ENCODE measurements at regions not wholly inside any gene's neighbourhood (a gene's known extent, or its start where the extent isn't known, plus 50 kb on each side); places are given as distances from the start of the nearest gene placed in this dataset.

DNA sequence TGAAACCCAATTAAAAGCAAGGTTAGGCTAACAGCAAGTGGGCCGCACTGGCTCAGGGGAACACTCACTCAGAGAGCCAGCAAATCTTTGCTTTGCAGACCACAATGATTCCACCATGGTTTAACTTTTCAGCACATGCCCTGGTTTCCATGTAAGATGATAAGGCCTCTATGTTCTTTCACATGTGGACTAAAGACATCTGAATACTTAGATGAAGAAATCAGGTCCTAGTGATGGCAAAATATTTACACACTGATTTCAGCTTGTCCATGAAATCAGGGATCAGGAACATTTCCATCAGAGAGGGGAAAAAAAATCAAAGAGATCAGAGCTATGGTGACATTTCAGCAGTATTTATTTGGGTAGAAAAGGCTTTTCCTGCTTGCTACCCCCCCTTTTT lies 258.2 kb upstream of the IRX5 start:
- DNase-seq: no peak

DNA sequence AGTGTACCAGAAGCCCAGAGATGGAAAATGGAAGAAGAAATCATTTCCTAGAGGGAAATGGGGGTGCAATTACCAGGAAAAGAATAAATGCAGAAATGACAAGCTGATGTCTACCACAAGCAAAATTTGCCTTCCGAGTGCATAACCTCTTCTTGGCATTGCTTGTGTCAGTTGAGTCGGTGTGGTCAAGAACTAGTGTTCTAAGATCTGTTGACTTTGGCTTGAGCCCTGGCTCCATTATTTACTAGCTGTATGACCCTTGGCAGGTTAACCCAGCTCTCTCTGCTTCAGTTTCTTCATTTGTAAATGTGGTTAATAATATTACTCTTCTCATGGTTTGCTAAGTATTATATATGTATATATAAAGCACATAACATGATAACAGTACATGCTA lies 273.0 kb upstream of the IRX5 start:
- DNase-seq: no peak

DNA sequence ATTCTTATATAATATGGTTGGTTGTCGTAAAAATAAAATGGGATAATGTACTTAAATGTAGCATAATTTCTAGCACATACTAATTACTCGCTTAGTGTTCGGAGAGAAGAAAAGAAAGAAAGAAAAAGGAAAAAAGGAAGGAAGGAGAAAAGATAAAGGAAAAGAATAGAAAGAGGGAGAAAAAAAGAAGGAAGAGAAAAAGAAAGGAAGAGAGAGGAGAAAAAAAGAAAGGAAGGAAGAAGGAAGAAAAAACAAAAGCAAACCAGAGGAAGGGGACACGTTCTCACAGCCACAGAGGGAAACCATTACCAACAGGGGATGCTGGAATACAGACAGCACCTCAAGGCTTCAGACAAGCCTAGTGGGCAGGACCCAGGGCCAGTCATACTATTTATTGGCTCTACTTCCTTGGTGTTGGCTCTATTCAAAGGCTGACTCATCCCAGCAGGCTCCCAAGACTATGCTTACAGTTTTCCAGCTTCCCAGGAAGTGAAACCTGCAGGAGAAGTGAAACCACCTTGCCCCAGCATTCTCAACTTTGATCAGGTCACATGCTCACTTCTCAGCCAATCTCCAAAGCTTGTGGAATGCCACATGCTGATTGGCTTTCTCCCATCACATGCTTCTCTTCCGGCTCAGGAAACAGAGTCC lies 273.5 kb upstream of the IRX5 start:
- no peak for DNase-seq

DNA sequence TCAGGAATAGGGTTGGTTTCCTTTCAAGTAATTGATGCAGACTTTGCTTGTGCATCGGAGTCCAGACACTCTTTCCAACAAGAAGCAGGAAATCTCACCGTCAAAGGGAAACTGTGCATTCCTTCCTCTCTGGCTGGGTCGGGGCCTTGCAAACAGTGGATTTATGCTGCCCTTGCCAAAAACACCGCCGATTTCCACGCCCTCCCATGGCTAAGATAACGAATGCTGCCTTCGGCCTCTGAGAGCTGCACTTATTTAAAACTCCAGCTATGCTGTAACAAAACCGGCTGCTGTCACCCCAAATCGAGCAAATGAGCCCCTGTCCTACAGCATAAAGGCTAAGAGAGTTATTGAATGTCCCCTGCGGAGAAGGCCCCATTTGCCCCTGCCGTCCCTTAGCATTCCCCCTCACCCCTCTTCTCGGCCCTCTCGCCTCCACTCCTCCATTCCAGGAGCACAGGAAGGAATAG lies 275.5 kb upstream of the IRX5 start:
- DNase-seq: no peak

DNA sequence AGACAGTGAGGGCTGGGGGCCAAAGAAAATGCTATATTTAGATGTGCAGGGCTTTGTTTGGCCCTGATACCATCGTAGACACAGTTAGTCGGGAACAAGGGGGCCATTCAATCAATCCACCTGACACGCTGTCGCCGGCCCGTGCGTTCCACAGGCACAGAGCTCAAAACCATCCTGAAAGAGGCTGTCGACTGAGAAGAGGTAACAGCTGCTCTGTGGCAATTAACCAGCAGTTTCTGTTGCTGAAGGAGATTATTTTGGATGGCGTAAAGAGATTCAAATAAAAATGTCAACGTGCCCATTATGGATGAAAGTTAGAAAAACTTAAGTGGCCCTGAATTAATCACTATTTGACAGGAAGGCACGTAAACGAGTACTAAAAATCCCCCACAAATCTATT lies 276.2 kb upstream of the IRX5 start:
- DNase-seq: peak in 1 of 2 experiments; percentile 1

DNA sequence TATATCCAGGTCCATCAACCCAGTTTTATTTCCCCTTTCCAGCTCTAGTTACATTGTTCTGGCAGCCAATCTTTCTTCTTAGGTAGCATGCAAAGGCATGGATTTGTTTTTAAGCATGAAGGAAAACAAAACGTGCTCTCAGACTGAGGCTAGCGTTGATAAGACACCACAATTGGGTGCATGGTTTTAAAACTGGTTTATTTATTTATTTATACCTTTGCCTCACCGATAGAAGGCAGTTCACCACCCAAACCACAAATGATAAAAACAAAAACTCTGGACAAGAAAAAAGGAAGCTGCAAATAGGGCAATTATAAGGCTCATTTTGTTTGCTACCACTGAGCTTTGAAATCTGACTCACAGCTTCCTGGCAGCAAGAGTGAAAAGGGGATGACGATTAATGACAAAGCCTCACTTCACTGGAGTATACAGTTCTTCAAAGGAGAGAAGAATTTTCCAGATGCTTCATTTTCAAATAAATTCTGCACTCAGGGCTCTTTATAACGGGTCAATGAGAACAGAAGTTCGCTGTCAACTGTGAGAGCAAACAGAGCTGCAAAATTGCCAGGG lies 278.4 kb upstream of the IRX5 start:
- DNase-seq: no peak

DNA sequence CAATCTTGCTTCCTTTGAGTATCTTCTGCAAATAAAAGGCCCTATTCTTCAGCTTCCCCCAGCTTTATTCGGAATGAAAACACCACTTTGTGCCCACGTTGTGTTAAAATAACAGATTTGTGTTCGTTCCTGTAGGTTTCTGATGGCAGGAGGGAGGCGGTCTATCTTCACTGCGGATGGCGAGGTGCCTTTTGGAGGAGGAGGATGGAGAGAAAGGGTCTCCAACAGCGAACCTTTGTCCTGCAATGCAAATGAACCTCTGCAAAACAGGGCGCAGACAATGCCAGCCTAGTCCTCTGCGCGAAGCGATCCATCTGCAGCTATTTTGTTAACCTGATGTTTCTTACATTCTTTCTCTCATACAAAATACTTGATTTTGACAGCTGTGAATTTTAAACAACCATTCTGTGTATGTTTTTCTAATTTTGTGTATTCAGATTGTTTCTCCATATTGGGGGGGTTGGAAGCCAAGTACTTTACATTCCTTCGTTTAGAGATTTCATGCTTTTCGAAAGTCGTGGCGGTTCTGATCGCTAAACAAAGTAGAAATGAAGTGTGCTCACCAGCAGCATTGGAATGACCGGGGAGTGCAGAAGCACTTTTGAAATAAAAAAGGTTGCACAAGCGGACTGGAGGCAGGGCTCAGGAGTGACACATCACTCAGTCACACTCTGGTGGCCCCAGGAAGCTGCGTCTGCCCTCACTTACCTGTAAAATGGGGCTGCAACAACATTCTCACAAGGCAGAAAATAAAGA lies 279.0 kb upstream of the IRX5 start:
- DNase-seq: no peak

DNA sequence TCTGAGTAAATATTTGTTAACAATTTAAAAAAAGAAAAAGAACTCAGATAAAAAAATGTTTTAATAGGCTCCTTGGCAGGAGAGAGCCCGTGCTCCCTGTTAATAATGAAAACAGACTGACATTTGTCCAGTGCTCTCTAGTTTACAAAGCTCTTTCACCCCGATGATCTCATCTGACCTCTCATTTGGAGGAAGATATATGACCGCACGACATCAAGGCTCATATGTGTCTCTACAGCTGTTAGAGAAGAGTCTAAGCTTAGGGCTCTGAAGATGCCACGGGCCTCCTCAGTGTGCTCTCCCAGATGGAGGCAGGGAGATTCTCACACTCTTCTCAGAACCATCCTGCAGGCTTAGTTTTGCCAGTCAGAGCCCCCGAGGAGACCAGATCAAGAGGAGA lies 280.8 kb upstream of the IRX5 start:
- DNase-seq: no peak

DNA sequence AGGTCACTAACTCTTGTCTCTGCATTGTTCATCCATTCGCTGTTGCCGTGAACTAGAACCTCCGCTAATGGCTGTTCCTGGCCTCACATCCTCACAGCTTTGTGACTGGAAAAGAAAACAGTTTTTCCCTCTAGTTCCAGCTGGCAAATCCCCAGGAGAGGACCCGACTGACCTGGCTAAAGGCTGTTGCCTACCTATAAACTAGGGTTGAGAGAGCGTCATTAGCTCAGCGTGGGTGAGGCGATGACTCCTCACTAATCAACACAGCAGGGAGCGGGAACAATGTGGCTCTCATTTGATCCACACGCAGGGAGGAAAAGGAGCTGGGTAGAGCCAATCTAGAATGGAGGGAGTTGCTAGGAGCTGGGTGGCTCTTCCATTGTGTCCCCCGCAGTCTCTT lies 282.1 kb upstream of the IRX5 start:
- peak in 1 of 2 experiments; percentile 1 for DNase-seq

DNA sequence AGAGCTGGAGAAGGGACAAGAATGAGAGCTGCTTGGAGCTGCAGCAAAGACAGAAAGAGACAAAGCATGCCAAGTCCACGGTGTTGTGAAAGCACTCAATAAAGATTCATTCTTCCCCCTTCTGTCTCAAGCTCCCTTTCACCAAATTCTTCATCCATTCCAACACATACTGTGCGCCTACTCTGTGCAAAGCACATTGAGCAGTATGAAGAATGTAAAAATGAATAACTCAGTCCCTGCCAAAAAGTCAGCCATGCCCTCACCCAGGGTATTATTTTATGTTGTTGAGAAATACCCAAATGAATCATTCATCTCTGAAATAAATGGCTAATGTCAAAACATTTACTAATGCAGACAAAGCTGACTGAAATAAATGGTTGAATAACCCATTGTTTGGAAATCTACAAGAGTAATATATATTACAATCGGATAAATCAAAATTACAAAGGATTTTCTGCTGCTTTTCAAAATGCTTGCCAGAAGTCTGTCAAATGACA lies 282.9 kb upstream of the IRX5 start:
- DNase-seq: peak; percentile 5 to 48

DNA sequence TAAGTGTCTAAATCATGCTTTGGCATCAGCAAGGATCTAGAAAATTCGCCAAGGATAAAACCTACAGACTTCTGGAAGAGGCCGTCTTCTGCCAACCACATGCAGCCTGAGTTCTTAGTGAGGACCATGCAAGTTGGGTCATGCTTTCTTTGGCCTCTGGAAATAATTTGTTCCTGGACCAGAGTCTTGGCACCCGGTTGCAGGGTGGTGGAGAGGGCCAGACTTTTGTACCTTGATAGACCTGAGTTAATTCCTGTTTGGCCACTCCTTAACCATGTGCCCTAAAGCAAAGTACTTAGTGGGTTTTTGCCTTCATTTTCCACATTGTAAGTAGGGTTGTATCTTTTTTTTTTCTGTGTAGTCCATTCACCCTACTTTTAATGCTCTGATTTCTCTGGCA lies 283.4 kb upstream of the IRX5 start:
- no peak for DNase-seq

DNA sequence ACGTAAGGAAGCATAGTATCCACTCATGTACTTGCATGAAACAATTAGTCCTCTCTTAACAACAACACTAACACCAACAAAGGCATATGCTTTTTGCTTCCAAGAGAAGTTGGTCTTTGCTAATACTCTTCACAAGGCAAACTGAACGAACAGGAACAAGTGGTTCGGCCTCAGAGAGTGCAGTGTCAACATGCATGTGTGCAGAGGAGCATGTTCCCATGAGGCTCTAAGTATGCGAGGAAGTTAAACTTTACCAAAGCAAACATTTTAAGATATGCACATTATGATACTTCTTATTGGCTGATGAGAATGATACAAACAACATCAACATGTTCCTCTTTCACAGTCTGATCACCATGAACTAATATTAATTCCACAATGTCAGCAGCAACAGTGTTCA lies 285.3 kb upstream of the IRX5 start:
- DNase-seq: no peak

DNA sequence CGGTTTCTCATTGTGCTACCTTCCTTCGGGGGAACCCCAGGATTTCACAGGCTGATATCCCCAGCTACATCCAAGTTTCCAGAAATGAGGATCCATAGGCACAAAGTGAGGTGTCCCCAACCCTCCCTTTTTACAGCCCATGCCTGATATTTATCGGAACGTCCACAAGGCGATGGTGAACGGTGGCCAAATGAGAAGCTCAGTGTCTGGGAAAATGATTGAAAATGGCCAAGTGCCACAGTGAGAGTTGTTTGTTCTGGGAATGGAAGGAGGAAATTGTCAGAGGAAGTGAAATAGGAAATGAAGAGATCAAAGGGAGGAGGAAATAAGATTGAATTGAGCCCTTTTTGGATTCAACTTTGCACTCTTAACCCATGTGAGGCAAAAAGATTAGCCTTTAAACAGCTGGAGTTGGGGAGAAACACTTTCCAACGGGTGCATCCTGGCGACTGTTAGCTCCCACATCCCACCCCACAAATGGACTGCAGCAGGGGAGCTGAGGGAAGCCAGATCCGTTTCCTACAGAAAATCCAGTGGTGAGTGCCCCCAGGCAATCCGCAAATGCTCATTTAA lies 294.4 kb upstream of the IRX5 start:
- no peak for DNase-seq

DNA sequence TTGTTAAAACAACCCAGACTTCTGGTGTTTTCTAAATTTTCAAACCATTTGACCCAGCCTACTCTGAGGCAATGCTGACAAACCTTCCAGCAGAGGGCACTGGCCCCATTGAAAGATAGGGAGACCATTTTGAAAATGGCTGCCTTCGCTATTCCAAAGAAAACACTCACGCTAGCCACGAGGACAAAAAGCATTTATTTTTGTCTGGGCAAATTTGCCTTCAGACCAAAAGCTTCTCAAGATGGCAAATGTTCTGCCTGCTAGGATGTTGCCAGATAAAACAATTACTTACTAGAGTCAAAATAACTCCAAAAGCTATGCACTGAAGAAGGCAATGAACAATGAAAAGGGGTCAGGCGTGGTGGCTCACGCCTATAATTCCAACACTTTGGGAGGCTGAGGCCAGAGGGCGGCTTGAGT lies 296.7 kb upstream of the IRX5 start:
- DNase-seq: no peak

DNA sequence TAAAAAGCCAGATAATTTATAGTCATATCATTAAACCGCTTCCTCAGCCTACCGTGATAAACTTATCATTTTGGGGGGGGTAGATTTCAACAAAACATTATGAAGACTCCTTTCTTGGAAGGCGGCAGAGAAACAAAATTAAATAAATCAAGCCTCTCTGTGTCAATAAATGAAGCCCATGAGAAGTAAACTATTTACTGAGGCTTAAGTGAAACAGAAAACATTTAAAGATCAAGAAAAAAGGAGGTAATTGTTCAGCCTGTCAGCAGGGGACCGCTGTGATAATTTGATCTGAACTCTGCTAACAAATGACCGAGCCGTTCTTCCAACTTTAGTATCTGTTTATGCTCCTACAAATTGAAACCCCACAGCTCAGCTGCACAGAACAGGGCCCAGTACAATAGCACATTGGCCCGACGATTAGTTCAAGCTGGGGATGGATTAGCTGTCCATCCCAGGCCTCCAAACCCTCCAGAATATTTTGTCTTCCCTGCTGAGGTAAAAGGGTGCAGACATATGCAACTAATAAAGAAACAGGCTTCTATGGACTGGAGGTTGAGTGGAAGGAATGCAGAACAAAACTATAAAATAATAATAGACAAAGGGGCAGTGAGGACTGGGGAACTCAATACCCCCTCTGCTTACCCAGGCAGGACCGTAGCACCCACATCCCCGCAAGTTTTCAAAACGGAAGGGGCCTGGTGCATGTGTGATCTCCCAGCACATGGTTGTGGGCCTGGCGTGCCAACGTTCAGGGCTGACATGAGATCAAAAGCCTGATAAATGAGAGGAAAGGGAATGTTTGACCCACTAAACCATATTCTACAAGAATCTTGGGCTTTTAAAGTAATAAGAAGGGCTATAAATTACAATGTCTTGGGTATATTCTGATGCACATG lies 298.1 kb upstream of the IRX5 start:
- DNase-seq: no peak

DNA sequence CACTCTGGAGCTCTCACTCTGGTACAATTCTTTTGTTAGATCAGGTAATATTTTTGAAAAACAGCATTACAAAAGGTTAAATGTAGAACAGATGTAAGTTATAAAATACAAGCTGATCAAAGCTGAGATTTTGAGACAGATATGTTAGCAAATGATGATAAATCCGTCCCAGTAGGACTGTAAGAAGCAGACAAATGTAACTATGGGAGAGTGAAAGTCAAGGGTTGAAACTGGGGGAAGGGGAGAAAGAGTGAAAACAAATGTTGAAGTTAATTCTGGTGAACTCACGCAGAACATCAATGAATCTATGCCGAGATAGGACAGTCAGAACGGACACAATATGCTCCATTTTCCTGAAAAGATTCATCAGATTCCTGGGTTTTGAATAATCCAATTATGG lies 298.9 kb upstream of the IRX5 start:
- DNase-seq: no peak

DNA sequence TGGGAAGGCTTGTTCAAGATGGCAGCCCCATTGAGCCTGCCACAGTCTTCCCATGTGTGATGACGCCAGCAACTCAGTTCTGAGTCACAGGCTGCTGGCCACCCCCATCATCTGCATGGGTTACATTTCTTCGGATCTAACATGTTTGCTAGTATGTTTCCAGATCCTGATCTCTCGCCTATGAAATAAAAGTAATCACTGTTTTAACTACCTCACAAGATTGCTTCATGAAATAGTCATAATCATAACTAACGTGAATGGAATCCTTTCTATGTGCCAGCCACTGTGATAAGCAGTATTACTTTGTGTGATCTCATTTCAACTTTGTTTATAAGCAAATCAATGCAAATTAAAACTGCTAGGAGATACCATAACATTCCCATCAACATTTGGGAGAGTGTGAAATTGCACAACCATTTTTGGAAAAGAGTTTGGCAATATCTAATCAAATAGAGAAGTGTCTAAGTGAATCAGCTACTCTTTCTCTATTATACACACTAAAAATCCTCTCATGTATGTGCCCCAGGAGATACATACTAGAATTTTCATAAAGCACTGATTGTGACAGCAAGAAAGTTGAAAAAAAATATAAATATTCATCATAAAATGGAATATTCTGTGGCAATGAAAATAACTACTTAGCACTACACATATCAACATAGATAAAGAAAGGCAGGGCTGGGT lies 300.2 kb upstream of the IRX5 start:
- no peak for DNase-seq

DNA sequence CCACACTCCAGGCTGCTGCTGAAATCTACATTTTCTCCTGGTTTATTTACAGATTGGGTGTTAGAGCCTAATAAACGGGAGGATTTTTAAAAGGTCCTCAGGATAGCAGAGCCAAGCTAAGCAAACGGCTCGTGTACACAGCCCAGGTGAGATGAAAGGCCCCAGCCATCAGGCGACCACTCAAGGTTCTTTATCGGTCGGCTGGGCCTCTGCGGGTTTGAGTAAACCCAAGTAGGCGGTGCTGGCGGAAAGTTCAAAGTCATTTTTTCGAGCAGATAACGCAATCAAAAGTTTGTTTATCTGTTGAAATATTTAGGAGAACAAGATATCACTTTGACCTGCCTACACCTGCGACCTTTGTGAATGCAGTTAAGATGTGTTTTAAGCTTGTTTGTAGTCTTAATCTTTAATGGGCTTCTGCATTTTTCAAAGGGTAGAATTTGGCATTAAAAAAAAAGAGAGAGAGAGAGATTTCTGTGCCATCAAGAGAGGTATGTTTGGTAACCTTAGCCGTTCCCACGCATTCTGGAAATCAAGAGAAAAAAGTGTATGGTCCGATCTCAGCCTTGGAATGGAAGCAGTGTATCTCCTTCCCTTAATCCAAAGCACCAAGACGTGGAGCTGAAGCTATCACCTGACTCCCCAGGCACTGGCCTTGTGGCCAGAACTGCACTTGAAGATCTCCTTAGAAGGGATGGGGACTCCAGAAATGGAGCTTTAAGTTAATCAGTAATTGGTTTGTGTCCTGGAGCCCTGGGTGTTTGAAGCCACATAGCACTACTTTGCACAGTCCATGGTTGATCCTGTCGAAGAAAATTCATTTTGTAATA lies 301.7 kb upstream of the IRX5 start:
- DNase-seq: no peak

DNA sequence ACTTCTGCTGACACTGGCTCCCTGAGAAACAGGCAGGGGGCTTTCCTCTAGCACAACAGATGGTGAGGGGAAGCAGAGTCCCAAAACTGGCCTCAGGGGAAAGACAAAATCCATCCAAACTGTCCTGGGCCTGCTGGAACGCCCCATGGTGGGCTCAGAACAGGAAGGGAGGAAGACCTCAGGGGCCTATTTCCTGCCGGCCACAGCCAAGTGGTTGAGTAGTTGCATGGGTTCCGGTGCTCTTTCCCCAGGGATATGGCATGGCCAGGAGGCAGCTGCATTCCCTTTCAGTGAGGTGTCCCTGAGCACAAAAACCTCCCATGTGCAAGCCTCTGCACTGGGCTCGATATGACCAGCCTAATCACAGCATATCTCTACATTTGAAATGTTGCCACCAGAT lies 303.0 kb upstream of the IRX5 start:
- DNase-seq: no peak

DNA sequence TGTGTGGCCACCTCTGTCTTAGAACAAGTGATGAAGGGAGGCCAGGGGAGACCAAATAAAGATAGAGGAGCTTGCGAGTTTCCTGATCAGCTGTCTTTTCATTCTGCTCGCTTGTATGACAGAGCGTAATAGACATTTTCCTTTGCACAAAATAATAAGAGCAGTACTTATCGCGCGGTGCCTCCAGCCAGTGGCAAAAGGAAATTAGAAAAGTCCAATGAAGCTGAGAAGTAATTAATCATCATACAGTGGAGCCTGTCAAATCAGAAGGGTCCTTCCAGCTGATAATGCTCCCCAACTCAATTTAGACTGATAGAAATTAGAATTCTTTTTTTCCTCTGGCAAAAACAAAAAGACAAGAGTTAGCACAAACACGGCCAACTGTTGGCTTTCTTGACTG lies 307.0 kb upstream of the IRX5 start:
- DNase-seq: no peak

DNA sequence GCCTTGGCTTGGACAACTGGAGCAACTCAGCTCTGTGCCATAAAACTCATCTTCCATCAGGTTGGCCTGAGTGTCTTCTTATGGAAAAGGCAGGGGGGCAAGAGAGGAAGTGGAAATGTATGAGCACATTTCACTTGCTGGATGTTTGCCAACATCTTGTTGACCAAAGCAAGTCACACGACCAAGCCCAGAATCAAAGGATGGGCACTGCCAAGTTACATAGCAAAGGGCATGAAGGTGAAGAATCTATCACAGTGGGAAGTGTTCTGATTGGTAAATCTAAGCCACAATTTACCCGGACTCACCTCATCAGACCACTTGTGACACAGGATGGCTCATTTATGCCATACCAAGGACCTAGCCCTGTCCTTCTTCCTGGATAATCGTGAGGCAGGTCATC lies 310.5 kb upstream of the IRX5 start:
- DNase-seq: peak; percentile 2 to 3

Measured in NCI-H2081 (cell line).